ENCODE measurements at regions not wholly inside any gene's neighbourhood (a gene's known extent, or its start where the extent isn't known, plus 50 kb on each side); places are given as distances from the start of the nearest gene placed in this dataset.

- DNase-seq, result no peak
Measured at GRCh38 chr2:155755481-155755880, 577.0 kb downstream of the NR4A2 start.

- no peak for DNase-seq
Measured at GRCh38 chr2:155748131-155748530, 584.4 kb downstream of the NR4A2 start.

GRCh38 chr2:155747531-155747930 is 585.0 kb downstream of the NR4A2 start:
- no peak for DNase-seq

- no peak for DNase-seq
Measured at GRCh38 chr2:155733091-155733853, 599.2 kb downstream of the NR4A2 start.

GRCh38 chr2:155730804-155731203 is 601.7 kb downstream of the NR4A2 start:
- DNase-seq, result no peak

GRCh38 chr2:155727187-155727895 is 605.2 kb downstream of the NR4A2 start:
- DNase-seq, result no peak

- DNase-seq, result no peak
Measured at GRCh38 chr2:155722290-155722689, 610.2 kb downstream of the NR4A2 start.

GRCh38 chr2:155715705-155716104 is 616.8 kb downstream of the NR4A2 start:
- no peak for DNase-seq

- no peak for DNase-seq
Measured at GRCh38 chr2:155714983-155715382, 617.5 kb downstream of the NR4A2 start.

GRCh38 chr2:155708071-155708470 is 624.5 kb downstream of the NR4A2 start:
- no peak for DNase-seq

GRCh38 chr2:155703917-155704316 is 628.6 kb downstream of the NR4A2 start:
- DNase-seq, result no peak

- DNase-seq, result no peak
Measured at GRCh38 chr2:155703048-155703447, 629.5 kb downstream of the NR4A2 start.

GRCh38 chr2:155701721-155702120 is 630.8 kb downstream of the NR4A2 start:
- DNase-seq, result no peak

- DNase-seq, result no peak
Measured at GRCh38 chr2:155696571-155696970, 636.0 kb downstream of the NR4A2 start.

GRCh38 chr2:155695505-155695904 is 637.0 kb downstream of the NR4A2 start:
- DNase-seq, result no peak

GRCh38 chr2:155692856-155693255 is 639.7 kb downstream of the NR4A2 start:
- no peak for DNase-seq

- DNase-seq, result no peak
Measured at GRCh38 chr2:155692106-155692505, 640.4 kb downstream of the NR4A2 start.

- DNase-seq, result no peak
Measured at GRCh38 chr2:155690785-155691184, 641.7 kb downstream of the NR4A2 start.

GRCh38 chr2:155689791-155690190 is 642.7 kb downstream of the NR4A2 start:
- no peak for DNase-seq

- no peak for DNase-seq
Measured at GRCh38 chr2:155687181-155687580, 645.3 kb downstream of the NR4A2 start.

GRCh38 chr2:155679647-155680046 is 652.9 kb downstream of the NR4A2 start:
- no peak for DNase-seq

GRCh38 chr2:155675920-155676319 is 656.6 kb downstream of the NR4A2 start:
- no peak for DNase-seq

- DNase-seq, result no peak
Measured at GRCh38 chr2:155665704-155666103, 666.8 kb downstream of the NR4A2 start.

- no peak for DNase-seq
Measured at GRCh38 chr2:155663265-155663664, 669.3 kb downstream of the NR4A2 start.

GRCh38 chr2:155662224-155662623 is 670.3 kb downstream of the NR4A2 start:
- DNase-seq, result no peak

All from NCI-H226 (cell line).